ENCODE measurements at regions not wholly inside any gene's neighbourhood (a gene's known extent, or its start where the extent isn't known, plus 50 kb on each side); places are given as distances from the start of the nearest gene placed in this dataset.
"Not testable (repeated sequence)": the region's sequence is repeated elsewhere in the genome, so short reads cannot be mapped to it uniquely, and the experiment has no call there.

DNA sequence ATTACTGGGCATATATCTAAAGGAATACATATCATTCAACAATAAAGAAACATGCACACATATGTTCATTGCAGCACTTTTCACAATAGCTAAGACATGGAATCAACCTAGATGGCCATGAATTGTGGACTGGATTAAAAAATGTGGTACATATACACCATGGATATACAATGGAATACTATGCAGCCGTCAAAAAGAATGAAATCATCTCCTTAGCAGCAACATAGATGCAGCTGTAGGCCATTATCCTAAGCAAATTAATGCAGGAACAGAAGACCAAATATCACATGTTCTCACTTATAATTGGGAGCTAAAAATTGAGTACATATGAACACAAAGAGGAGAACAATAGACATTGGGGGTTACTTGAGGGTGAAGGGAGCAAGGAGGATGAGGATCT, 175.6 kb downstream of the POLR1F start:
- DNase-seq (ENCODE audit: low spot score), result no peak

DNA sequence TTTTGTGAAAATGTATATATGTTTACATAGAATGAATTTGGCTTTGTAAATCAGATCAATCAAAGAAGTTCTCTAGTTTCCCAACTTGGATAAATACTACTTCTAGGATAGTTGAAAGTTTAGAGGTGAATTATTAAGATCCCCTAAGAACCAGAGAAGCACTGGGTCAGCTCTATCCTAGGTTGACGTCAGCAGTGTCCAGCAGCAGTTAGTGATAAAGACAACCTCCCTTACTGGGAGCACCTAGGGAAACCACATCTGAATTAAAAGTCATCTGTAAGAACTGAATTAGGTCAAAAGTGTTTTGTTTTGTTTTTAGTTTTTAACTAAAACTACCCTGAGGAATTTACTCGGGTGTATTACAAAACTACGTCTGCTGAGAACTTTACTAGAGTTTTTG, 178.0 kb downstream of the POLR1F start:
- no peak for DNase-seq (ENCODE audit: low spot score)

DNA sequence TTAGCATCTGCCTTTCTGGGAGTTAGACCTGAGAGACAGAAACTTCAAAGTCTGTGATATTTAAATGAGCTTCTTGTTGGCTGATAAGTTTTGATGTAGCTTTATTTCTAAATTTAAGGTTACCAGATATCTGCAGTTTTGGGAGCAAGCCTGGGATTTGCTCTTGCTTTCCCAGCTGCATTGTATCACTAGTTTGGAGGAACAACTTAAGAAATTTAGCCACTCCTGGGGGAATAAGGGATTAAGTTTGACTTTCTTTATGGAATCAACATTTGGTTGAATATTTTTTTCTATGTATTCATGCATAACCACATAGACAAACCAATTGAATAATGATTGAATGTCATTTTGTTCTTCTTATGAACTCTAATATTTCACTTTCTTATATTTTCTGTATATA, 178.6 kb downstream of the POLR1F start:
- DNase-seq (ENCODE audit: low spot score), result no peak

DNA sequence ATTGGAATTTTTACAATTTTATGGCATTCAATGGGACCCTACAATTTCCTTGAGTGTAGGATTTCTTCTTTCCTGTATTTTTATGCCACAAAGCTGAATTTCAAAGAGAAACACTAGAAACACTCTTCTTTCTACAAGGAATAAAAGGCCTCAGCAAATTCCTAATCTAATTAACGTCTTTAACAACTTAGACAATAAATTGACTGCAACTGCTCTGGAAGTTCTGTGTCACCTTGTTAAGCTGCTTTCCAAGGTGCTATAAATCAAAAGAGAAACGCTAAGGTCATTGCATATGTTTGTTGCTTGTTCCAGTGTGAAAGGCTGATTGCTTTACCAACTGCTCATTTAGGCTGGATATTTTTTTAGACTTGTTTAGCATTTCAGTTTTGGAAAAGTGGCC, 182.2 kb downstream of the POLR1F start:
- no peak for DNase-seq (ENCODE audit: low spot score)

DNA sequence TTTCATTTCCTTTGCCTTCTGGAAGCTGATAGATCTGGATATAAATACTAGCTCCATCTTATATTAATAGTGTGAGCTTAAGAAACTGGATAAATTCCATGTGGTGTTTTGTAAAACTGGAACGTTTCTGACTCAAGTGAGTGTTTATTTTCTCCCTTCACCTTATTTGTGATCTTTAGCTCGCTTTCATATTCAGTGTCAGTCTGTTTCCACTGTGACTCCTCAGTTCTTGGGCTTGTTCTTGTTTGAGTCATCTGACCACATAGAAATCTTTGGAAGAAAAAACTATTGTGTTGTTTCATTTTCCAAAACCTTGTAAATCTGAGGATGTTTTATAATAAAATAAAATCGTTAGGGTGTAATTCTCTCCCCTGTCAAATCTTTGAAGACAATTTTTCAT, 186.4 kb downstream of the POLR1F start:
- peak; percentile 58 for DNase-seq (ENCODE audit: low spot score)

DNA sequence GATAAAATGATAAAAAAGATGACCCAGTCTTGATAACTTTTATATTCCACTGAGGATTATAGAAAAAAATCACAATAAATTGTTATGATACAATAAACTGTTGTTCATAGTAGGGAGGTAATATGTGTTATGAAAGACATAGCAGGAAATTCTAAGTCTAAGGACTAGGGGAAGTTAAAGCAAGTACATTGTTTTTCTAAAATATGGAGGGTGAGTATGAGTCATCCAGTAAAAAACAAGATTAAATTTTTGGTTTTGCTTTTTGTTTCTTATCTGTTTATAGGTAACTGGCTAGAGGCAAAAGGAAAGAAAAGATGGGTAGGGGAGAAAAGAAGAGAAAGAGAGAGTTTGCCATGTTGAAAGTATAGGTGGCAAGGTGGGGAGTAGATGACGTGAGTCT, 188.4 kb downstream of the POLR1F start:
- no peak for DNase-seq (ENCODE audit: low spot score)

DNA sequence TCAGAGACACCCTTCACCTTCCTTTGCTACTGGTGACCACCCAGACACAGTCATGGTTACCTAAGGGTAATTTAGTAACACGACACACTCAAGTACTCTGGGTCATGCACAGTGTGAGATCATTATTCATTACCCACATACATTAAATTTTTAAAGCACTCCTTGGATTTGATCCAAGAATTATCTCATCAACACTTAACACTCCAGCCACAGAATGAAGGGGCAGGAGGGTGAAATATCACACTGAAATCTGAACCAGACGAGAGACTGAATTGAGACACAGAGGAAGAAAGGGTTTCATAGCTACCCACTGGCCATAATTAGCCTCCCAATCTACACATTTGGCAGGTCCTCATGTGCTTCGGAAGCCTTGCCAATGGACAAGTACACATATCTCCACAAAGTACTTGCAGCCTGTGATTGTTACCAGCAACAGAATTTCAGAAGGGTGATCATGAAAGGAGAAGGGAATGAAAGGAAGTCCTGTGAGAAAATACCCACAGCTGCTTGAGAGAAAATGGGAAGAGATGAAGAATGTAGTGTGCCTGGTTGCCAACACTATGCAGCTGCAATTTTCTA, 189.3 kb downstream of the POLR1F start:
- DNase-seq (ENCODE audit: low spot score), result no peak

DNA sequence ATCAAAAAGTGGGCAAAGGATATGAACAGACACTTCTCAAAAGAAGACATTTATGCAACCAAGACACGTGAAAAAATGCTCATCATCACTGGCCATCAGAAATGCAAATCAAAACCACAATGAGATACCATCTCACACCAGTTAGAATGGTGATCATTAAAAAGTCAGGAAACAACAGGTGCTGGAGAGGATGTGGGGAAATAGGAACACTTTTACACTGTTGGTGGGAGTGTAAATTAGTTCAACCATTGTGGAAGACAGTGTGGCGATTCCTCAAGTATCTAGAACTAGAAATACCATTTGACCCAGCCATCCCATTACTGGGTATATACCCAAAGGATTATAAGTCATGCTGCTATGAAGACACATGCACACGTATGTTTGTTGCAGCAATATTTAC, 191.3 kb downstream of the POLR1F start:
- not testable (repeated sequence) for DNase-seq (ENCODE audit: low spot score)

DNA sequence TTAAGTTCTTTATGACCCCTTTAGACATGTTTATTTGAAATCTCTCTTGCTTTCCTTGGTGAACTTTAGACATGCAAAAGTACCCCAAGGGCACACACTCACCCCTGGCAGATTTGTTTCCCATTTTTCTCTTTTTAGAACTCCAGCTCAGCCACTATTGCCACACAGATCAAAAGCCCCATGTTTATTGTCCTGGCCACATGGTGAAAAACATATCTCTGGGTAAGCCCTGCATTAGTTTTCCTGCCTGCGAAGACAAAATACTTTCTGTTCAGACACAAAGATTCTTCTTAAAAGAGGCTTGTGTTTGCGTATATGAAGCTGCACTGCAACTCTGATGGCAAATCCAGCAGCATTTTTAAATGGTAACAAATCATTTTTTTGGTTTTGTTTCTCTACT, 200.0 kb downstream of the POLR1F start:
- DNase-seq (ENCODE audit: low spot score), result no peak

DNA sequence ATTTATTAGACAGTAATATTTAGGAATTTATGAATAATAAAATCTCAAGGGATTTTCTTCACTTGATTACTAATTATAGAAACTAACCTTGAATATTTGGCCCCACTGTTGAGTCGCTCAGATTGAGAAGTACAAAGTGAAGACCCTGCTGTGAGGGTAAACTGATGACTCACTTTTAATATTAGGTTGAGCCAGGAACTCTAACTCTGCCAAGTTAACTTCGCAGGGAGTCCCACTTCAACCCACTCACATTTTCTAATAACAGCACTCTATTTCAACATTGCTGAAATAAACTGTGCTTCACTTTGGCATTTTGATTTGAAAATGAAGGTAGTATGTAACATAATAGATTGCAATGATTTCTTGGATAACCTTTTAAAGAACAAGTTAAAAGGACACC, 200.7 kb downstream of the POLR1F start:
- DNase-seq (ENCODE audit: low spot score), result no peak

DNA sequence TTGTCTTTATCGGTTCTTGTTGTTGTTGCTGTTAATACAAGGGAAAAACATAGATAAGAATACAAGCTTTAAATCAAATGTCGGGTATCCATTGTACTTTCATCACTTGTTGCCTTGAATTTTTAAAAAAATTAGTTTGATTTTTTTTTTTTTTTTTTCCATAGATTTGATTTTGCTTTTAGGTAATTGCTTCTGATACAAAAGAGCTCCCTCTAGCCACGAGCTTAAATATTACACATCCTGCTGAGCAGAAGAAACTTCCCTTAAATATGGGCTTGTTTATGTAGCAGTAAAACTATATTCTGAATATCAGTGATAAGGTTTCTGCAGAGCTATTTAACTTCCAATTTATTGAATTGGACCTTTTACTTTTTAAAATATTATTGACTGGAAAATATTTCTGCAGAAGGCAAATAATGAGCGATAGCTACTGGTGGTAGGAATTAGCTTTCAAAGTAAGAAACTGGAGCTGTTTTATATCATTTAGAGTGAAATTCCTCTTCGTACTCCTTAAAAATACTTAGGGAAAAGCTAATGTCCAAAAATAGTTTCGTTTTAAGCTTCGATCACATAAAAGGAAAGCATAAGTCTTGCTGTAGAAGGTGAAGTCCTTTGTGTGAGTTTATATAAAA, 216.9 kb downstream of the POLR1F start:
- DNase-seq (ENCODE audit: low spot score), result peak; percentile 52

DNA sequence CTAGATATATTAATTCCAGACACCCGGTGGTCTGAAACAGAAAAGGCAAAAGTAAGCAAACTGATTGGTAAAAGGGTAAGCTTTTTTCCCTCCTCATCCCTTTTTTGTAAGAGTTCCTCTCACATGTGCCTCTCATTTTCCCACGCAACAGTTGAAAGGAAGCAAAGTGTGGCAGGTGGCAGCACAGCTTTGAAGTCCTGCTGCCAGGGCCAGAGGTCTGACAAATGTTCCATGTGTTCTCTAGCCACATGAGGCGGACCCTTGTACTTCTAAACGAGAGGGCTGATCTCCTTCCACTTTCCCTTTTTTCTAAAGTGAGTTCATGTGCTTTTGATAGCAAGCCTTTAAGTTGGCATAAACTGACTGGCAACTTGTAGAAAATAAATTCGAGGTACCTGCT, 217.5 kb downstream of the POLR1F start:
- no peak for DNase-seq (ENCODE audit: low spot score)

DNA sequence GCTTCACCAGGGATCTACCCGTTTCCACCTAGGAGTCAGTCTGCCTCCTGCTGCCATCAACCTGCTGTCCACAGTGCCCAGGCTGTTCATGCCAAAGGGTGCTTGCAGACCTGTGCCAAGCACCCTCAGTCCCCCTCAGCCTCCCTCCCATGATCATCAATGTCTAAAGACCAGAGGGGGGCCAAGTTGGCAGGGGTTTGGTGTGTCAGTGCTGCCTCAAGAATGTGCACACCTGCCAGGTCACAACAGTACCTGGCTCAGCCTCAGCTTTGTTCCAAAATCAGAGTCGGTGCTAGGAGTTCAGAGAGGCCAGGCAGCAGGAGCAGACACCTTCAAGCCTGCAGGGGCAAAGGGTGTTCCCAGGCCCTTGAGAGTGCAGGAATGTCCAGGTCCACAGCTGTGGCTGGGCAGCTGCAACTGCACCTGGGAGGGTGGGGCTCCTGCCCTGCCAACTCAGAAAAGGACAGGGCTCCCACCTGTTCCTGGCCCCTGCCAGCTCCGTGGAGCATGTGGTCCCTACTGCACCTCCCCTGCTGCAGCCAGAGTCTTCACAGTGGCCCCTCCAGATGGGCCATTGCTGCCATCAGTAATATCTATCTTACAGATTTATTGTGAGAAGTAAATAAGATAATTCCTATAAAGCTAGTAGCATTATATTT, 219.5 kb downstream of the POLR1F start:
- DNase-seq (ENCODE audit: low spot score), result no peak

DNA sequence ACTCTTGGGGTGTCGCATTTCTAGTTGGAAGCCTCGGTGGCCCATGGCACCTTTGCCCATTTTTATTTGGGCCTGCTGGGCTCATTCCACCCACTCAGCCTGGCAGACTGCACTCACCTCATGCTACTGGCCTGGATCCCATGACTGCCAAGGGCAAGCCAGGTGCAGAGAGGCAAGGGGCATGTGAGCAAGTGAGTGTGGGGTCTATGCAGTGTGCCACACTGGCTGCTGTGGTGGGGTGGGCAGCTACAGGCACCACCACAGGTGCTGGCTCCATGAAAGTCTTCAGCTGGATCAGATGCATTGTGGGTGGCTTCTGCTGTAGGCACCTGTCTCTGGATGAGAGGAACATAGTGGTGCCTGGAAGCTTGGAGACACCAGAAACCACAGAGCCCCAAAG, 220.8 kb downstream of the POLR1F start:
- DNase-seq (ENCODE audit: low spot score), result no peak

DNA sequence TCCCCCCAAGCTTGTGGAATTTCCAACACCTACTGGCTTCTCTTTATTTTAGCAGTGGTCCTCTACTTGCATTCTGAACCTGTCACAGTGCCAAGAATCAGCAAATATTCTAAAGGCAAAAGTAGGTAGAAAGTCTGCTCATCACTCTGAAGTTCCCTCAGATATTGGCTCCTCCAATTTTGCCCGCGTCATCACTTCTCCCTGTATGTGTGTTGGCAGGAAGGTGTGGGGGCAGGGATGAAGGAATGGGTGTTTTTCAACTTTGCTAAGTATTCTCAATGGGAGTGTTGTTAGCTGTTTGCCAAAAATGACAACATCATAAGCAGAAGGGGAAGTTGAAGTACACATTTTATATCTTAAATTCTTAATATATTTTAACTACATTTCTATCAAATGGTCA, 226.2 kb downstream of the POLR1F start:
- no peak for DNase-seq (ENCODE audit: low spot score)

DNA sequence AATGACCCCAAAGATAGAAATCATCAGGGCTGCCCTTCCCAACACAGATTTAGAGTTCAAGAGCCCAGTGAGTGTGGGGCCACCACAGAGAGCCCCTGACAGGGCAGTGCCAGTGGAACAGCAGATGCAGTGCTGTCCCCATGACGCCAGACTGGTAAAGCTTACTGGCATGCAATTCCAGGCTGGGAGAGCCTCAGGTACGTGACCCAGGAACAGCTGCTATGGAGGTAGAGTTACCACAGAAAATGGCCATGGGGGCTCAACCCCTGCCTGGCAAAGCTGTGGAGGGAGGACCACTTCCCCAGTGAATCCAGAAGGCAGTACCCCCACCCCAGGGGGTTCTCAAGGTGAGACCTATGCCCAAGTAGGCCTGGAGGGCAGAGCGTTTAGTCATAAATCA, 228.5 kb downstream of the POLR1F start:
- DNase-seq (ENCODE audit: low spot score), result no peak

DNA sequence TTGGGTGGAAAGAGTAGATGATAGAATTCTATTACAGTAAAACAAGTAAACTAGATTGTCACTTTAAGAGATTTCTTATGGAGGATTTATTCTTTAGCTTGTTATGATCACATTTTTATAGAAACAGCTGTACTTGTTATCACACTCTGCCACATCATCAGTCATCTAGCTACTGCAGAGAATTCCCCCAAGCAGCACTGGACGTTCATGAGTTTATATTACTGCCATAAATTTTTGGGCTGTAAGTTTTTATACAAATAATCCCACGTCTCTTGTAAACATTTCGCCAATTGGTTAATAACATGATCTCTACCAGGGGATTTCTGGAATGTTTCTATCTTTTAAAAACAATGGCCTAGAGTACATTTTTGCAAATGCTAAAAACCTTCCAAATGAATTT, 238.8 kb downstream of the POLR1F start:
- DNase-seq (ENCODE audit: low spot score), result no peak

DNA sequence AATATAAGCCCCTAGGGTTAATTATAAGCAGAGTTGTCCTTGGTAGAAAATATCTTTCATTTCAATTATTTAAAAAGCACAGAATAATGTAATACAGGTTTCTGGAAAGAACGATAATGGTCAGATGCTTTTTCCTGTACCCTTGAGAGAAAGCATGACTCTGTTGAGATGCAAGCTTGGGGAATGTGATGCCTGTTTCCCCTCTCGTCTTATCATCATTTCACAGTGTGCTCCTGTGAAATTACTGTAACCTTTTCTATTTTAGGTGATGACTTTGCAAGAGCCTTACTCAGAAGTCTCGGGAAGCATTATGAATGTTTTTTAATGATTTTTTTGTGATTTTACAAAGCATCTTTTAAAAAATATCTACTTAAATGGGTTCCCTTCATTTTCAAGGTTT, 243.0 kb downstream of the POLR1F start:
- DNase-seq (ENCODE audit: low spot score), result no peak

DNA sequence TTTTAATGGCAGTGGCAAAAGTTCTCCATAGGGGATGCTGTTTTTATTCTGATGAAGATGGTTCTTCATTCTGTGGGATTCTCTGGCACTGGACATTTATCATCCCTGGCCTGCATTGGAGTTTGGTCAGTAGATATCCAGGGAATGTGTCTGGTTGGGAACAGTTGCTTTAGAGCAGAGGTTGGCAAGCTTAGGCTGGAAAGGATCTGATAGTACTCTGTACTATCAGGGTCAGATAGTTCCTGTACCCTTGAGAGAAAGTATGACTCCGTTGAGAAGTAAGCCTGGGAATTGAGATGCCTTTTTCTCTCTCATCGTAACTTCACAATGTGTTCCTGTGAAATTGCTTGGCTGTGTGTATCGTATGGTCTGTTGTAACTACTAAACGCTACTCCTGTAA, 244.1 kb downstream of the POLR1F start:
- no peak for DNase-seq (ENCODE audit: low spot score)

DNA sequence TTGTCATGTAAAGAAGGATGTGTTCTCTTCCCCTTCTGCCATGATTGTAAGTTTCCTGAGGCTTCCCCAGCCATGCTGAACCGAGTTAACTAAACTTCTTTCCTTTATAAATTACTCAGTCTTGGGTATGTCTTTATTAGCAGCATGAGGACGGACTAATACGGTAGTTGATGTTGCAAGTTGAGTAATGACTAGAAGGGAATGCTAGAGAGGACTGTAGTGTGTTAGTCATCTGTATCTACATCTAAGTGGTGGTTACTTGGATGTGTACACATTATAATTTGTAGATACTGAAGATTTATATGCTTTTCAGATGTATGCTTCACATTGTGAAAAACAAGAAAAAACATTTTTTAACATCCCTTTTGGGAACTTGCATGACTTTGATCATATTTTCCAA, 244.6 kb downstream of the POLR1F start:
- no peak for DNase-seq (ENCODE audit: low spot score)

DNA sequence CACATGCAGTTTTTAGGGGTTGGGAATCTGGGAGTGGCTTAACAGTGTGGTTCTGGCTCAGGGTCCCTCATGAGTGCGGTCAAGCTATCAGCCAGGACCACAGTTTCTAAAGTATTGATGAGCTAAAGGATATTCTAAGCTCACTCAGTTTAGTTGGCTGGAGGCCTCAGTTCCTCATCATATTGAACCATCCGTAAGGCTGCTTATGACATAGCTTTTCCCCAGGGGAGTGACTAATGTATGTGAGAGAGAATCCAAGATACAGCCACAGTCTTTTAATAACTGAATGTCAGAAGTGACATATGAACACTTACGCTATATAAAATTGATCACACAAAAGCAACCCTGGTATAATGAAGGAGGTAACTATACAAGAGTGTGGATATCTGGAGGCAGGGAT, 245.3 kb downstream of the POLR1F start:
- DNase-seq (ENCODE audit: low spot score), result no peak

DNA sequence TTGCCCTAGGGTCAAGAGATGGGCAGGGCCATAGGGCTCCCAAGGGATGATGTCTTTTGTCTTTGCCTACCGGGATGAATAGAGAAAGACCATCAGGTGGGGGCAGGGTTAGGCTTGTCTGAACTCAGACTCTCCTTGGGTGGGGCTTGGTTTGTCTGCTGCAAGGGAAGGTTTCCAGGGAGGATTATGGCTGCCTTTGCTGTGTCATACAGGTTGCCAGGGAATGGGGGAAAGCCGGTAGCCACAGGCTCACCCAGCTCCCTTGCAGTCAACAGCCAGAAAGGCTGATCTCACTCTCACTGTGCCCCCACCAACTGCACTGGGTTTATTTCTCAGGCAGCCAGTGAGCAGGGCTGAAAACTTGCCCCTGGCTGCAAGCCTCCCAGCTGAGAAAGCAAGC, 253.2 kb downstream of the POLR1F start:
- no peak for DNase-seq (ENCODE audit: low spot score)

DNA sequence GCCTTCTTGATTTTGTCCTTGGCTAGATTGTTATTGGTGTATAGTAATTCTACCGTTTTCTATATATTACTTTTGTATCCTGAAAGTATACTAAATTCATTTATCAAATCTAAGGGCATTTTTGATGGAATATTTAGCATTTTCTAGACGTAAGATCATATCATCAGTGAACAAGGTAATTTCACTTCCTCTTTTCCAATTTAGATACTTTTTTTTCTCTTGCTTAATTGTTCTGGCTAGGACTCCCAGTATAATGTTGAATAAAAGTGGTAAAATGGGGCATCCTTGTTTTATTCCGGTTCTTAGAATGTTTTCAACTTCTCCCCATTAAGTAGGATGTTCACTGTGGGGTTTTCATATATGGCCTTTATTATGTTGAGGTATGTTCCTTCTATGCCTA, 260.7 kb downstream of the POLR1F start:
- DNase-seq (ENCODE audit: low spot score), result no peak

All from GM03348 (cell line).